HEK293 (cell line): ENCODE measurements at regions not wholly inside any gene's neighbourhood (a gene's known extent, or its start where the extent isn't known, plus 50 kb on each side); places are given as distances from the start of the nearest gene placed in this dataset.

ENCODE experiments used
- ZNF16 ChIP-seq: fragments of 450-650 bp; formaldehyde crosslinking; IDR thresholded peaks from 2 replicates; pipeline ENCODE4 v1.5.1; 2016; ENCODE audit warnings: low read depth, missing biosample characterization, missing genetic modification characterization
- ZNF670 ChIP-seq: fragments of 450-650 bp; formaldehyde crosslinking; IDR thresholded peaks from 2 replicates; pipeline ENCODE4 v1.5.1; 2016; ENCODE audit warnings: missing biosample characterization, missing genetic modification characterization, low read depth

DNA sequence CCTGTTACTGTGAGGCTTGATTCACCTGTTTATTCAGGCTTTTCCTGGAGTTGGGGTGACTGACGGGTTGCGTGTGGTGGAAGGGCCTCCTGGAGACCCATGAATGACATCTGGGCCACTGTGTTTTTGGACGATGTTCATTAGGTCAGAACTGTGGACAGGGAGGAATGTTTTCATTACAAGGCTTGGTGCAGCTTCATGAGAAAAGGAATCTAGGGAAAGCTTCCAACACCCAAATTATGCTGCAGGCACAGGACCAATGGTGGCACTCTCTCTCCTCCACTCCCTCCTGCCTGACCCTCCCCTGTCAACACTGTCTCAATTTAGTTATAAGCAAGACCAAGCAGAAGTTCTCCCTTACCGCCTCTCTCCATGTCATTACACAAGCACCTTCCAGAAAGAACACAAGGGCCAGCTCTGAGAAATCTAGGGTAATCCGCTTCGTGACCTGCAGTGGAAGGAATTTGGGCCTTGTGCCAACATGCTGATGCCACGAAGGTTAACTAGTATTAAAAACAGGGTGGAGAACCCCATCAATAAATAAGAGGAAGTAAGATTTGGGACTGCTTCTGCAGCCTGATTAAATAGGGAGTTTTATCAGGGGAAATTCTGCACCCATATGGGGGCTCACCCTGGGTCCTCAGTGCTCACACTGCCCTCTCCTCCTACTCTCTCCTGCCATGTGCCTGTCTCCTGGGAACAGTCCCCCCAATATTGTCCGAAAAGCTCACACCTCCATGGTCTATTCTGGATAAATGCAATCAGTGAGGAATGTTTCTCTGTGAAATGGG lies 200.3 kb downstream of the KTN1 start:
- TF ChIP-seq ZNF16 (tag by site-specific recombination) = no peak
- no peak for TF ChIP-seq ZNF670
